ENCODE measurements at regions not wholly inside any gene's neighbourhood (a gene's known extent, or its start where the extent isn't known, plus 50 kb on each side); places are given as distances from the start of the nearest gene placed in this dataset.

GRCh38 chr5:92969781-92970237, 611.2 kb downstream of the NR2F1-AS1 start:
- WGBS, 2 donors (ENCODE audit: low coverage in 1 of 2): 30 to 63% methylated on average over 1 to 2 of the region's 2 CpGs
- H3K4me3 ChIP-seq: no peak overlapping the region

GRCh38 chr5:92969191-92969780, 611.7 kb downstream of the NR2F1-AS1 start:
- H3K4me1 ChIP-seq: no peaks in the 10 kb centered on the region
- ATAC-seq: no peak
- WGBS, 2 donors (ENCODE audit: low coverage in 1 of 2): 82 to 94% methylated on average over 3 to 5 of the region's 5 CpGs
- no peaks in the 10 kb centered on the region for H3K27me3 ChIP-seq
- no peak overlapping the region for H3K27ac ChIP-seq
- H3K4me3 ChIP-seq: no peak overlapping the region
- H3K9me3 ChIP-seq: no peaks in the 10 kb centered on the region
- H3K36me3 ChIP-seq: no peaks in the 10 kb centered on the region
- TF ChIP-seq POLR2AphosphoS5 (IDR thresholded peaks at IDR 0.05) (no peak), POLR2A (IDR thresholded peaks at IDR 0.05) (no peak), EP300 (IDR thresholded peaks at IDR 0.05) (no peak), CTCF (IDR thresholded peaks at IDR 0.05) (no peak)

More at GRCh38 chr5:92969781-92970237, 611.2 kb downstream of the NR2F1-AS1 start:
- H3K4me1 ChIP-seq: no peaks in the 10 kb centered on the region
- no peaks in the 10 kb centered on the region for H3K9me3 ChIP-seq
- no peaks in the 10 kb centered on the region for H3K27me3 ChIP-seq
- H3K36me3 ChIP-seq: no peaks in the 10 kb centered on the region
- no peak for ATAC-seq
- TF ChIP-seq EP300 (IDR thresholded peaks at IDR 0.05) (no peak), POLR2AphosphoS5 (IDR thresholded peaks at IDR 0.05) (no peak), POLR2A (IDR thresholded peaks at IDR 0.05) (no peak), CTCF (IDR thresholded peaks at IDR 0.05) (no peak)
- H3K27ac ChIP-seq: no peak overlapping the region

- TF ChIP-seq POLR2A (IDR thresholded peaks at IDR 0.05): no peak
- TF ChIP-seq POLR2AphosphoS5 (IDR thresholded peaks at IDR 0.05): no peak
- no peak for TF ChIP-seq CTCF (IDR thresholded peaks at IDR 0.05)
- no peak for TF ChIP-seq EP300 (IDR thresholded peaks at IDR 0.05)
- no peak for ATAC-seq
- no peaks in the 10 kb centered on the region for H3K36me3 ChIP-seq
- 67 to 93% methylated on average over 2 of the region's 2 CpGs for WGBS, 2 donors (ENCODE audit: low coverage in 1 of 2)
- H3K27me3 ChIP-seq: no peaks in the 10 kb centered on the region
- H3K9me3 ChIP-seq: no peaks in the 10 kb centered on the region
- no peak overlapping the region for H3K4me3 ChIP-seq
- H3K4me1 ChIP-seq: no peaks in the 10 kb centered on the region
- no peak overlapping the region for H3K27ac ChIP-seq
Observed at GRCh38 chr5:92963800-92964199, 617.2 kb downstream of the NR2F1-AS1 start.

- H3K9me3 ChIP-seq: no peaks in the 10 kb centered on the region
- H3K4me3 ChIP-seq: no peak overlapping the region
- no peak for ATAC-seq
- no peak for TF ChIP-seq POLR2AphosphoS5 (IDR thresholded peaks at IDR 0.05)
- TF ChIP-seq CTCF (IDR thresholded peaks at IDR 0.05): no peak
- TF ChIP-seq EP300 (IDR thresholded peaks at IDR 0.05): no peak
- no peak for TF ChIP-seq POLR2A (IDR thresholded peaks at IDR 0.05)
- H3K27me3 ChIP-seq: no peaks in the 10 kb centered on the region
- H3K27ac ChIP-seq: no peak overlapping the region
- H3K4me1 ChIP-seq: no peaks in the 10 kb centered on the region
- no peaks in the 10 kb centered on the region for H3K36me3 ChIP-seq
Observed at GRCh38 chr5:92962752-92963151, 618.3 kb downstream of the NR2F1-AS1 start.

GRCh38 chr5:92956886-92957285, 624.1 kb downstream of the NR2F1-AS1 start:
- no peaks in the 10 kb centered on the region for H3K36me3 ChIP-seq
- H3K4me1 ChIP-seq: no peaks in the 10 kb centered on the region
- peaks cover 0 to 11% (median 0%) of the 10 kb centered on the region in 3 donors for H3K9me3 ChIP-seq
- H3K4me3 ChIP-seq: no peak overlapping the region
- WGBS, 2 donors (ENCODE audit: low coverage in 1 of 2): 58 to 74% methylated on average over 3 to 5 of the region's 5 CpGs
- no peak overlapping the region for H3K27ac ChIP-seq
- ATAC-seq: no peak
- no peaks in the 10 kb centered on the region for H3K27me3 ChIP-seq
- TF ChIP-seq POLR2A (IDR thresholded peaks at IDR 0.05): no peak
- TF ChIP-seq POLR2AphosphoS5 (IDR thresholded peaks at IDR 0.05): no peak
- no peak for TF ChIP-seq CTCF (IDR thresholded peaks at IDR 0.05)
- TF ChIP-seq EP300 (IDR thresholded peaks at IDR 0.05): no peak
